GM18861 (cell line): ENCODE measurements at regions not wholly inside any gene's neighbourhood (a gene's known extent, or its start where the extent isn't known, plus 50 kb on each side); places are given as distances from the start of the nearest gene placed in this dataset.

Source experiments
- ATAC-seq: cut with Tn5 transposase; IDR thresholded peaks from one replicate; pipeline ENCODE4 v1.9.1; 2021; ENCODE audit not compliant: unreplicated experiment

DNA sequence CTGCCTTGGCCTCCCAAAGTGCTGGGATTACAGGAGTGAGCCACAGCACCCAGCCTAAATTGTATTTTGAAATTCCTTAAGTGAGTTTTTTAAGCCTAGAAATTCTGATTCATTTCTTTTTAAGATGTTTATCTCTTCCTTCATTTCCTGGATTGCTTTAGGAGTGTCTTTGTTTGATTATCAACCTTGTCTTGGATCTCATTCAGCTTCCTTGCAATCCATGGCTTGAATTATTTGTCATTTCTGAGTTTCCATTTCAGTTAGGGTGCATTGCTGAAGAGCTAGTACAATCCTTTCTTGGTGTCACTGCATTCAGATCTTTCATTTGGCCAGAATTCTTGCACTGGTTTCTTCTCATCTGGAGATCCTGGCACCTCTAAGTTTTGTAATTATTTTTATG, 606.4 kb upstream of the ZNF804A start:
- ATAC-seq: no peak

DNA sequence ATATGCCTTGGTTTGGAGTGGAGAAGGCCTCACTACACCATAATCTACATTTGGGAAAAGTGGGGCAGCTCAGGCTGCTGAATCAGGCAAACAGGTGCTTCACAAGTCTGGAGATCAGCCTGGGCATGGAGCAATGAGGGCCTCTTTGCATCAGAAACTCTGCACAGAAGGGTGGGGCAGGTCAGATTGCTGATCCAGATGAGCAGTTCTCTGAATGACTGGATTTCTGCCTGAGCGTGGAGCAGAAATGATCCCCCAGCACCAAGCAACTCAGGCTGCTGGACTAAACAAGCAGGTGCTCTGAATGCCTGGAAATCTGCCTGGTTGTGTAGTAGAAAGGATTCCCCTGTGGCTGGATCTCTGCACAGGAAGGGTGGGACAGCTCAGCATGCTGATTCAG, 605.3 kb upstream of the ZNF804A start:
- ATAC-seq: peak; percentile 44

DNA sequence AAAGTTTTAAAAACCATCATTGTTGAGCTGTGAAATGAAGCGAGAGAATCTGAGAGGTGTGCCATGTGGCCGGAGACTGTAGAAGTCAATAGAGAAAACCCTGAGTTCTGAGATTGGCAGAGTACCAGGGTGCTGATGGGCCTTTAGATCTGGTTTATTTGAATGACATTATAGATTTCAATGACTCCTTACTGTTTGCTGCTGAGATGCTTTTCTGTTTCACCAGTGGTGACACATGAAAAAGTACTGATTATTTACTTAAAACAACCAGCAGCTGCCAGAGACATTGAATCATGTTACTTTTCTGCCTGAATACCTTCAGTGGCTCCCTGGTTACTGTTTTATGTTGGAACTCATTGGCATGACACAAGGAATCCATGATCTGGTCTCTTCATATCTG, 602.7 kb upstream of the ZNF804A start:
- ATAC-seq: no peak

- ATAC-seq: no peak
Measured at GRCh38 chr2:183996825-183997793, 601.2 kb upstream of the ZNF804A start.

DNA sequence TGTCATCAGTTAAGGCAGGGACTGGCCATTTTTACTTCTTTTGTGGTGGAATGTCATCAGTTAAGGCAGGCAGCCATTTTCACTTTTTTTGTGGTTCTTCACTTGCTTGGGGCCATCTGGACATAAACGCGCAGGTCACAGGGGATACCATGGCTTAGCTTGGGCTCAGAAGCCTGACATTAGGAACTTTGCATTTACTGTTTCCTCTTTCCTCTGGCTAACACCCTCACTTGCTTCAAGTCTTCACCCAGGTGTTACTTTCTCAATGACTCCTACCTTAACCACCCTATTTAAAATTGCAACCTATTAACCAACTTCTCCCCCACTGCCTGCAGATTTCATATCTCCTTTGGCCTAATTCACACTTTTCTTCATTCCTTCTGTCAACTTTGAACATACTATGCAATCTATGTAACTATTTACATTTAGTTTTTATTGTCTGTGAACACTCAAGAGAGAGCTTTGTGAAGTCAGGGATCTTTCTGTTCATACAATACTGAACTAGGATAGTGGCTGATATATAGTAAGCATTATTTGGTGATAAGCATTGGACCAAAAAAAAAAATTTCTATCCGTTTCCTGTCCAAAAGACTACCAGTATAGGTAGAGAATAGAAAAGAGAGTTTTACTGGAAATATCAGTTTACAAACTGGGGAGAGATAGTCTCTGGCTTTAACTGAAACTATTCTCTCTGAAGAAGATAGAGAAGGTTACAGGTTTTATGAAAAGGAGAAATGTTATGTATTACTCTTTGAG, 600.1 kb upstream of the ZNF804A start:
- peak; percentile 96 for ATAC-seq

- ATAC-seq: no peak
Measured at GRCh38 chr2:183998797-183999190, 599.5 kb upstream of the ZNF804A start.

- ATAC-seq: peak; percentile 90
Measured at GRCh38 chr2:184004289-184004947, 593.9 kb upstream of the ZNF804A start.

- peak; percentile 33 for ATAC-seq
Measured at GRCh38 chr2:184004948-184005672, 593.2 kb upstream of the ZNF804A start.

DNA sequence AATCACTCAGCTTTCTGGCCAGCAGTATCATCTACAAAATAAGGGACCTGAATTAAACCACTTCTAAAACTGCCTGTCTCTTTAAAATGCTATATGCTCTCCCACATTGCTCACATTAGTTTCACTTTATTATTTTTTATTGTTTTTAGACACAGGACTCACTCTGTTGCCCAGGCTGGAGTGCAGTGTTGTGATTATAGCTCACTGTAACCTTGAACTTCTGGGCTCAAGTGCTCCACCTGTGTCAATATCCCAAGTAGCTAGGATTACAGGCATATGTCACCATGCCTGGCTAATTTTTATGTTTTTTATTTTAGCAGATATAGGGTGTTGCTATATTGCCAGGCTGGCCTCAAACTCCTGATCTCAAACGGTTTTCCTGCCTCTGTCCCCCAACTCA, 591.3 kb upstream of the ZNF804A start:
- no peak for ATAC-seq

GRCh38 chr2:184026961-184027360, 571.4 kb upstream of the ZNF804A start:
- no peak for ATAC-seq

DNA sequence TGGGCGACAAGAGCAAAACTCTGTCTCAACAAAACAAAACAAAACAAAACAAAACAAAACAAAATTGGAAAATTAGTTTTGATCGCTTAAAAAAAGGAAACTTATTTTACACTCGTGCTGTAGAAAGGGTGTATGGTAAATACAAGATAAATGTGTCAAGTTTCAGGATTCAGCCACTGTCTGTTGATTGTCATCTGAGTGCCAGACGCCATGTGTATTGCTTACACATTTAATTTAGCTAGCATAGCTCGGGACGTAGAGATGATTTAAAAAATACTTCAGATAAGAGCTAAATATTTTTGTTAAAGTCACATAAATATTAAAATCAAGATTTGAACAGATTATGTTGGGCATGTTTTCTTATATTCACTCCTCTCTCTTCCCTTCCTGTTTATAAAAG, 568.1 kb upstream of the ZNF804A start:
- no peak for ATAC-seq

DNA sequence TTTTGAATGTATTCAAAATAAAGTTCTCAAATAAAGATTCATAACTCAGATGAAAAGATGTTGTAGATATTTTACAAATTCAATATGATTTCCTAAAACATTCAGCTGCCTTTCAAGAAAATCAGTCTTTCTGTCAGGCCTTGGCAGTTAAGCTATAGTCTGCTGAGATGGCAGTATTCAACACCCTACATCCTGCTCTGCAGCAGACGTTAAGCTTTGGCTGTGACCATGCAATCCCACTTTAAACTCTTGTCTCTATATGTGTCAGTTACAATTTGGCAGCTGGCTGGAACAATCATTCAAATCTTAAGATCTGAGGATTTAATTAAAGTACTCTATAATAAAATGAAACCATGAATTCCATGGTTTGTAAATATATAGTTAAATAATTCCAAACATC, 567.3 kb upstream of the ZNF804A start:
- no peak for ATAC-seq

DNA sequence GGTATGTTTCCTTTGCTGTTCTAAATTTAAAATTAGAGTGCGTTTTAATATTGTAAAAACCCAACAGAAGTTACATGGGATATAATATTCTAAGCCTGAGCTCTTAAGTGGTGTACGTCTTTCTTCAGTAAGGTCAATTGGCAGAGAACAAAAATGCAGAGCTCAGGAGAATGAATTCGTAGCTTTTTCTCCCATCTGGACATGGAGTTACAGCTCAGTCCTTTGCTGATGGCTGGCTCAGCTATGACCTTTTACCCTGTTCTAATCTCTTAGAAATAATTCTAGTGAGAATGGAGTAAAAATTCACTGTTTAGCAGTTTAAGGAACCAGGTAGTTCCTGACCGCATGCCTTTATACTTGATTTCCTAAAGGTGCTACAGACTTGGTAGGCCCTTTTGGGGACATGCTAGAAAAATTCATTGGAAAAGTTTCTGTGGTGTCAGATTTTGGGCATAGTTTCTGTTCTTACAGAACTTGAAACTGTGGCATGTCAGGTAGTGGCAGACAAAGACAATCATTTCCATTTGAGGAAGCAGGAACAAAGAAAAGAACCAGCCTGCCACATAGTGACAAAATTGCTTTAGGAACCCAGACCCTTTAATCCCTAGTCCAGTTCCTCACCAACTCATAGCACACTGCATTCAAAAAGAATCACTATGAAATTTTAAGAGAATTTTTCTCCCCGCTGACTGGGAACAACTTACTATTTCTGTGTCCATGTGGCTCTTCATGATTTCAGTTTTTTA, 566.8 kb upstream of the ZNF804A start:
- no peak for ATAC-seq

DNA sequence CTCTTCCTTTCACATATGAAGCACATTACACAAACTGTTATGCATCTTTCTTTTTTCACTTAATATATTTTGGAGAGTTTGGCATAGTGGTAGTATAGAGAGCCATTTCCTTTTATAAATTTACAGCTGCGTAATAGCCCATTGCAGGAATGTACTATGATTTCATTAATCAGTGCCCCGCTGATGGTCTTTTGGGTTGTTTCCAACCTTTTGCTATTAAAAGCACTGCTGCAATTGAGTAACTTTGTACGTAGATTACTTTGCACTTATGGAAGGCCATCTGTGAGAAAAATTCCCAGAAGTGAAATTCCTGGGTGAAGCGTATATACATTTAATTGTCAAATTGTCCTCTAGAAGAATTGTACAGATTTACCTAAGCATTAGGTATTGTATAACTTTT, 565.3 kb upstream of the ZNF804A start:
- no peak for ATAC-seq

- ATAC-seq: no peak
Measured at GRCh38 chr2:184037273-184037672, 561.1 kb upstream of the ZNF804A start.

- ATAC-seq: no peak
Measured at GRCh38 chr2:184039493-184039892, 558.8 kb upstream of the ZNF804A start.

DNA sequence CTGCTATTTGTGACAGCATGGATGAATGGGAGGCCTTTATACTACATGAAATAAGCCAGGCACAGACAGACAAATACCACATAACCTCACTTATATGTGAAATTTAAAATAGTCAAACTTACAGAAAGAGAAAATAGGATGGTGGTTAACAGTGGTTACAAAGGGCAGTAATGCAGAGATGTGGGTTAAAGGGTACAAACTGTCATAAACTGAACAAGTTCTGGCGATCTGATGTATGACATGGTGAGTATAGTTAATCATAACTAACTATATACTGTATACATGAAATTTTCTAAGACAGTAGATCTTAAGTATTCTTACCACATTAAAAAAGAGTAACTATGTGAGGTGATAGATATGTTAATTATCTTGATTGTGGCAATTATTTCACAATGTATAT, 558.1 kb upstream of the ZNF804A start:
- ATAC-seq: no peak

- ATAC-seq: no peak
Measured at GRCh38 chr2:184041077-184041476, 557.3 kb upstream of the ZNF804A start.

- no peak for ATAC-seq
Measured at GRCh38 chr2:184041777-184042176, 556.6 kb upstream of the ZNF804A start.

GRCh38 chr2:184047536-184047935, 550.8 kb upstream of the ZNF804A start:
- no peak for ATAC-seq
